ENCODE measurements at regions not wholly inside any gene's neighbourhood (a gene's known extent, or its start where the extent isn't known, plus 50 kb on each side); places are given as distances from the start of the nearest gene placed in this dataset.
A peak's percentile ranks its signal among the peaks of the same experiment; 100 is the strongest.
"Not testable (repeated sequence)": the region's sequence is repeated elsewhere in the genome, so short reads cannot be mapped to it uniquely, and the experiment has no call there.

GRCh38 chr2:16728351-16729136, 62.9 kb upstream of the CYRIA start:
- intact Hi-C loops (cut with micrococcal nuclease), result no loop called here
- POLR2A ChIA-PET, result no interaction called here
- CTCF ChIA-PET, result no interaction called here
- Mint-ChIP-seq H3K36me3 (ENCODE audit: low read depth) (no peaks in the 10 kb centered on the region), H3K4me3 (no peak overlapping the region), H3K4me1 (ENCODE audit: low read depth) (peaks cover 5% of the 10 kb centered on the region), H3K27me3 (peaks cover 16% of the 10 kb centered on the region), H3K9me3 (no peaks in the 10 kb centered on the region), H3K27ac (no peak overlapping the region)
- DNase-seq (no peak), ATAC-seq (peak; percentile 32)
- TF ChIP-seq CTCF (IDR thresholded peaks at IDR 0.05), result no peak

GRCh38 chr2:16727849-16728248, 62.2 kb upstream of the CYRIA start:
- H3K4me1 Mint-ChIP-seq (ENCODE audit: low read depth); DNase-seq; H3K4me3 Mint-ChIP-seq; H3K36me3 Mint-ChIP-seq (ENCODE audit: low read depth); POLR2A ChIA-PET; CTCF ChIA-PET; ATAC-seq; intact Hi-C loops (cut with micrococcal nuclease); H3K9me3 Mint-ChIP-seq; H3K27ac Mint-ChIP-seq: not testable (repeated sequence)
- H3K27me3 Mint-ChIP-seq, result peaks cover 14% of the 10 kb centered on the region

GRCh38 chr2:16727256-16727655, 61.6 kb upstream of the CYRIA start:
- ChIA-PET POLR2A (no interaction called here), CTCF (no interaction called here)
- DNase-seq (no peak), ATAC-seq (no peak)
- intact Hi-C loops (cut with micrococcal nuclease), result no loop called here
- H3K27me3 Mint-ChIP-seq, result peaks cover 14% of the 10 kb centered on the region
- no peaks in the 10 kb centered on the region for H3K36me3 Mint-ChIP-seq (ENCODE audit: low read depth)
- H3K4me3 Mint-ChIP-seq, result no peak overlapping the region
- H3K9me3 Mint-ChIP-seq, result no peaks in the 10 kb centered on the region
- peaks cover 5% of the 10 kb centered on the region for H3K4me1 Mint-ChIP-seq (ENCODE audit: low read depth)
- no peak overlapping the region for H3K27ac Mint-ChIP-seq
- no peak for TF ChIP-seq CTCF (IDR thresholded peaks at IDR 0.05)

DNA sequence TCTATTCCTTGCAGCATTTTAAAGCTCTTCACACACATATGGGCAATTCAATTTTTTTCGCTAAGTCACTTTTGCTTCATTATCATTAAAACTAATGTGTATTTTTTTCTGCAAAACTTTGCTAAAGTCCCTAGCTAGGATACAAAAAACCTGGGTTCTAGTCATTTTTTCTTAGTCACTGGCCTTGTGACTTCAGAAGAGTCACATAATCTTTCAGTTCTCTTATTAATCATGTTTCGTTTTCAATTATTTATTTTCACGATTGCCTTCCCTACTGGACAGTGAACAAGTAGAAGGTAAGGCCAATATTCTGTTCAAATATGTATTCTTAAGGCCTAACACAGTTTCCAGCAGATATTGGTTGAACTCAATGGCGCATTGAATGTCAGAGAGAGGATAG, 60.9 kb upstream of the CYRIA start:
- Mint-ChIP-seq H3K4me3 (no peak overlapping the region), H3K27me3 (peaks cover 16% of the 10 kb centered on the region), H3K27ac (no peak overlapping the region), H3K36me3 (ENCODE audit: low read depth) (no peaks in the 10 kb centered on the region), H3K9me3 (no peaks in the 10 kb centered on the region), H3K4me1 (ENCODE audit: low read depth) (peaks cover 5% of the 10 kb centered on the region)
- CTCF ChIA-PET, result no interaction called here
- ATAC-seq (no peak), DNase-seq (no peak)
- TF ChIP-seq CTCF (IDR thresholded peaks at IDR 0.05), result no peak
- POLR2A ChIA-PET, result no interaction called here
- intact Hi-C loops (cut with micrococcal nuclease), result no loop called here

- H3K27ac Mint-ChIP-seq, result no peak overlapping the region
- peaks cover 18% of the 10 kb centered on the region for H3K27me3 Mint-ChIP-seq
- no peak for DNase-seq
- ATAC-seq, result no peak
- intact Hi-C loops (cut with micrococcal nuclease), result no loop called here
- no peaks in the 10 kb centered on the region for H3K36me3 Mint-ChIP-seq (ENCODE audit: low read depth)
- ChIA-PET POLR2A (no interaction called here), CTCF (no interaction called here)
- no peak for TF ChIP-seq CTCF (IDR thresholded peaks at IDR 0.05)
- H3K4me1 Mint-ChIP-seq (ENCODE audit: low read depth), result peaks cover 5% of the 10 kb centered on the region
- H3K9me3 Mint-ChIP-seq, result no peaks in the 10 kb centered on the region
- no peak overlapping the region for H3K4me3 Mint-ChIP-seq
These were observed 60.5 kb upstream of the CYRIA start for GRCh38 chr2:16726147-16726546.
